Psoas muscle (tissue), 7 donors: ENCODE measurements at regions not wholly inside any gene's neighbourhood (a gene's known extent, or its start where the extent isn't known, plus 50 kb on each side); places are given as distances from the start of the nearest gene placed in this dataset.
A peak's percentile ranks its signal among the peaks of the same experiment; 100 is the strongest.
"Not testable (repeated sequence)": the region's sequence is repeated elsewhere in the genome, so short reads cannot be mapped to it uniquely, and the experiment has no call there.

Source experiments
- ATAC-seq, 4 donors: fragments of 200-7000 bp; cut with Tn5 transposase; one replicate each; pipeline ENCODE4 v1.9.1; 2020; ENCODE audit warnings: moderate library complexity in 3 of 4, mild to moderate bottlenecking in 2 of 4
- DNase-seq, 2 donors: peaks; one replicate each; pipeline ENCODE4 v3.0.0-alpha.2; 2020
- H3K27ac ChIP-seq: fragments of 200-600 bp; one replicate; pipeline ENCODE4 v1.8.0; 2022
- H3K27me3 ChIP-seq, 3 donors: fragments of 200-600 bp in 1 of 3; one replicate each; pipeline versions ENCODE4 v1.6.1 to v1.8.0; 2013 to 2022; ENCODE audit warnings: low read length in 2 of 3, mild to moderate bottlenecking in 2 of 3, moderate library complexity in 1 of 3; ENCODE audit not compliant: insufficient read depth in 3 of 3
- H3K36me3 ChIP-seq, 2 donors: fragments of 200-600 bp in 1 of 2; one replicate each; pipeline versions ENCODE4 v1.6.1 to v1.8.0; 2013 to 2022; ENCODE audit warnings: low read depth in 1 of 2, mild to moderate bottlenecking in 1 of 2, moderate library complexity in 1 of 2; ENCODE audit not compliant: insufficient read depth in 1 of 2
- H3K4me1 ChIP-seq: fragments of 200-600 bp; one replicate; pipeline ENCODE4 v1.8.0; 2022
- H3K4me3 ChIP-seq: fragments of 200-600 bp; one replicate; pipeline ENCODE4 v1.8.0; 2022; ENCODE audit warnings: mild to moderate bottlenecking
- H3K9me3 ChIP-seq: fragments of 200-600 bp; one replicate; pipeline ENCODE4 v1.8.0; 2022
- WGBS, 3 donors: extraction: QIAGEN DNeasy Blood & Tissue Kit; methylation state at CpG; one replicate each; pipeline versions ENCODE4 v1.1.6 to v1.1.7; 2013; 5-methylcytosine and 5-hydroxymethylcytosine counted together
- intact Hi-C, 2 donors: fragments of 100-400 bp; cut with DNase I; formaldehyde crosslinking; loops; one replicate each; pipeline versions ENCODE4 v1.11.0 to v1.14.2; 2022
- TF ChIP-seq, protein P1 (sequence below): fragments of 200-600 bp; IDR thresholded peaks from one replicate; pipeline ENCODE4 v1.8.0; 2022; ENCODE audit warnings: antibody characterized with exemption
- donor health status: healthy with polysubstance abuse.
- donor health status: DM: no; HTN: no; CAD: no; lungs with moderate emphysema.
- donor health status: Bipolar disorder and iron deficiency.
- donor health status: healthy.
- donor health status: DM: yes; HTN: yes; CAD: no.
- donor health status: DM: no; HTN: no; CAD: no.
- donor health status: DM: yes; HTN: yes; CAD: no.

GRCh38 chr2:36193680-36194079 lies 161.9 kb upstream of the CRIM1 start:
- Histone ChIP-seq H3K4me3 (no peak overlapping the region), H3K4me1 (no peaks in the 10 kb centered on the region), H3K36me3 (no peaks in the 10 kb centered on the region), H3K27ac (no peak overlapping the region), H3K27me3 (no peaks in the 10 kb centered on the region), H3K9me3 (no peaks in the 10 kb centered on the region)
- TF ChIP-seq, protein P1, sequence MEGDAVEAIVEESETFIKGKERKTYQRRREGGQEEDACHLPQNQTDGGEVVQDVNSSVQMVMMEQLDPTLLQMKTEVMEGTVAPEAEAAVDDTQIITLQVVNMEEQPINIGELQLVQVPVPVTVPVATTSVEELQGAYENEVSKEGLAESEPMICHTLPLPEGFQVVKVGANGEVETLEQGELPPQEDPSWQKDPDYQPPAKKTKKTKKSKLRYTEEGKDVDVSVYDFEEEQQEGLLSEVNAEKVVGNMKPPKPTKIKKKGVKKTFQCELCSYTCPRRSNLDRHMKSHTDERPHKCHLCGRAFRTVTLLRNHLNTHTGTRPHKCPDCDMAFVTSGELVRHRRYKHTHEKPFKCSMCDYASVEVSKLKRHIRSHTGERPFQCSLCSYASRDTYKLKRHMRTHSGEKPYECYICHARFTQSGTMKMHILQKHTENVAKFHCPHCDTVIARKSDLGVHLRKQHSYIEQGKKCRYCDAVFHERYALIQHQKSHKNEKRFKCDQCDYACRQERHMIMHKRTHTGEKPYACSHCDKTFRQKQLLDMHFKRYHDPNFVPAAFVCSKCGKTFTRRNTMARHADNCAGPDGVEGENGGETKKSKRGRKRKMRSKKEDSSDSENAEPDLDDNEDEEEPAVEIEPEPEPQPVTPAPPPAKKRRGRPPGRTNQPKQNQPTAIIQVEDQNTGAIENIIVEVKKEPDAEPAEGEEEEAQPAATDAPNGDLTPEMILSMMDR = no peak
- no peak for DNase-seq
- ATAC-seq = no peak
- intact Hi-C loops = no loop called here

DNA sequence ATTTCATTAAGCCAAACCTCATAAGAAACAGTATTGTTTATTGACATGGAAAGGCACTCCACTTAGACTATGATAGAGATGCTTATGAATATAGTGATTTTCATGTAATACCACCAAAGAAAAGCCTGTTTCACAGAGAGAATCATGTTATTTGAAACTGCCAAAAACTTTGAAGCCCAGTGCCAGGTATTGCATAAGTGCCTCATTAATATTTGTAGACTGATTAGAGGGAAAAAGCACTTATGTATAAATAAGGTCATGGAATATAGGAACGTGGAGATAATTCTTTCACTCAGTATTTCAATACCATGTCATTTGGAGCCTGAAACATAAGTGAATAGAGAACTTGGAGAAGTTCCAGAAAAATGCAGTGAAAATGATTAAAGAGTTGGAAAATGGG lies 162.6 kb upstream of the CRIM1 start:
- intact Hi-C loops = no loop called here
- no peak for DNase-seq
- no peak overlapping the region for H3K4me3 ChIP-seq
- ATAC-seq = no peak
- WGBS, 3 donors = 10 to 20% (median 18%) methylated on average over 1 of the region's 1 CpG
- no peaks in the 10 kb centered on the region for H3K4me1 ChIP-seq
- no peaks in the 10 kb centered on the region for H3K36me3 ChIP-seq
- TF ChIP-seq, protein P1 = no peak
- H3K9me3 ChIP-seq = no peaks in the 10 kb centered on the region
- H3K27me3 ChIP-seq = no peaks in the 10 kb centered on the region
- no peak overlapping the region for H3K27ac ChIP-seq

GRCh38 chr2:36190097-36190496 lies 165.5 kb upstream of the CRIM1 start:
- intact Hi-C loops = no loop called here
- 78 to 86% (median 80%) methylated on average over 1 of the region's 1 CpG for WGBS, 3 donors
- no peaks in the 10 kb centered on the region for H3K4me1 ChIP-seq
- H3K27me3 ChIP-seq = peaks cover 0 to 3% (median 0%) of the 10 kb centered on the region in 3 donors
- H3K4me3 ChIP-seq = no peak overlapping the region
- H3K9me3 ChIP-seq = no peaks in the 10 kb centered on the region
- no peaks in the 10 kb centered on the region for H3K36me3 ChIP-seq
- TF ChIP-seq, protein P1 = no peak
- DNase-seq (no peak), ATAC-seq (no peak)
- no peak overlapping the region for H3K27ac ChIP-seq

GRCh38 chr2:36185624-36186023 lies 170.0 kb upstream of the CRIM1 start:
- DNase-seq (no peak), ATAC-seq (no peak)
- H3K27ac ChIP-seq = no peak overlapping the region
- intact Hi-C loops = no loop called here
- WGBS, 3 donors = 80 to 84% (median 83%) methylated on average over 5 of the region's 5 CpGs
- no peaks in the 10 kb centered on the region for H3K9me3 ChIP-seq
- TF ChIP-seq, protein P1 = no peak
- H3K4me3 ChIP-seq = no peak overlapping the region
- no peaks in the 10 kb centered on the region for H3K4me1 ChIP-seq
- H3K27me3 ChIP-seq = peaks cover 0 to 3% (median 0%) of the 10 kb centered on the region in 3 donors
- no peaks in the 10 kb centered on the region for H3K36me3 ChIP-seq

GRCh38 chr2:36184848-36185247 lies 170.7 kb upstream of the CRIM1 start:
- intact Hi-C loops = no loop called here
- Histone ChIP-seq H3K27me3 (peaks cover 0 to 3% (median 0%) of the 10 kb centered on the region in 3 donors), H3K36me3 (no peaks in the 10 kb centered on the region), H3K4me1 (no peaks in the 10 kb centered on the region), H3K9me3 (no peaks in the 10 kb centered on the region), H3K4me3 (no peak overlapping the region), H3K27ac (no peak overlapping the region)
- ATAC-seq (no peak), DNase-seq (no peak)
- TF ChIP-seq, protein P1 = no peak

DNA sequence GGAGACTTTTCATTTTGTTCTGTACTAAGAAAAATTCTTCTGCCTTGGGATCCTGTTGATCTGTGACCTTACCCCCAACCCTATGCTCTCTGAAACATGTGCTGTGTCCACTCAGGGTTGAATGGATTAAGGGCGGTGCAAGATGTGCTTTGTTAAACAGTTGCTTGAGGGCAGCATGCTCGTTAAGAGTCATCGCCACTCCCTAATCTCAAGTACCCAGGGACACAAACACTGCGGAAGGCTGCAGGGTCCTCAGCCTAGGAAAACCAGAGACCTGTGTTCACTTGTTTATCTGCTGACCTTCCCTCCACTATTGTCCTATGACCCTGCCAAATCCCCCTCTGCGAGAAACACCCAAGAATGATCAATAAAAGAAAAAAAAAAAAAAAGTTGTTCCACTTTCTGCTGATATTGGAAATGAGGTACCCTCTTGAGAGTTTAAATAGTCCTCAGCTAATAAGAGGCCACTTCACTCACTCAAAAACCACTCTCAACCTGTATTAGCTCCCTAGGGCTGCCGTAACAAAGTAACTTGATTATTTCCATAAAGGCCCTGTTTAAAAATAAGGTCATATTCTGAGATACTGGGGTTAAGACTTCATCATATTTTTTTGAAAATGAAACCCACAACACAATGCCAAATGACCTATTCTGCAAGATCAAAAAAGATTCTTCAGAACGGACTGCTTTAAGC lies 174.6 kb upstream of the CRIM1 start:
- H3K36me3 ChIP-seq, ATAC-seq, H3K4me1 ChIP-seq, H3K9me3 ChIP-seq, H3K27me3 ChIP-seq, DNase-seq, intact Hi-C loops, H3K27ac ChIP-seq, H3K4me3 ChIP-seq: not testable (repeated sequence)
- WGBS, 3 donors = 87 to 89% (median 87%) methylated on average over 7 of the region's 7 CpGs

DNA sequence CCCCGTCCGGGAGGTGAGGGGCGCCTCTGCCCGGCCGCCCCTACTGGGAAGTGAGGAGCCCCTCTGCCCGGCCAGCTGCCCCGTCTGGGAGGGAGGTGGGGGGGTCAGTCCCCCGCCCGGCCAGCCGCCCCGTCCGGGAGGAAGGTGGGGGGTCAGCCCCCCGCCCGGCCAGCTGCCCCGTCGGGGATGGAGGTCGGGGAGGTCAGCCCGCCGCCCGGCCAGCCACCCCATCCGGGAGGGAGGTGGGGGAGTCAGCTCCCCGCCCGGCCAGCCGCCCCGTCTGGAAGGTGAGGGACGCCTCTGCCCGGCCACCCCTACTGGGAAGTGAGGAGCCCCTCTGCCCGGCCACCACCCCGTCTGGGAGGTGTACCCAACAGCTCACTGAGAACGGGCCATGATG lies 175.3 kb upstream of the CRIM1 start:
- 95 to 99% (median 96%) methylated on average over 15 to 29 of the region's 30 CpGs for WGBS, 3 donors
- ATAC-seq = not testable (repeated sequence)

More for the DNA sequence above, 175.3 kb upstream of the CRIM1 start:
- H3K27me3 ChIP-seq, H3K4me3 ChIP-seq, H3K27ac ChIP-seq, H3K9me3 ChIP-seq, intact Hi-C loops, H3K4me1 ChIP-seq, H3K36me3 ChIP-seq: not testable (repeated sequence)
- DNase-seq = peak in 1 of 2 donors; percentile 44
